AG09309 (cell line): ENCODE measurements at regions not wholly inside any gene's neighbourhood (a gene's known extent, or its start where the extent isn't known, plus 50 kb on each side); places are given as distances from the start of the nearest gene placed in this dataset.

Source experiments
- DNase-seq: peaks from one replicate; pipeline ENCODE4 v3.0.0-alpha.2; 2010; ENCODE audit warnings: low read depth
- H3K4me3 ChIP-seq: 2 replicates; pipeline ENCODE4 v1.5.1; 2011; ENCODE audit warnings: mild to moderate bottlenecking, low read depth, low read length, moderate library complexity; ENCODE audit not compliant: control insufficient read depth
- TF ChIP-seq, protein P1 (sequence below): IDR thresholded peaks from 2 replicates; pipeline ENCODE4 v1.5.1; 2011; ENCODE audit warnings: mild to moderate bottlenecking, low read depth, low read length, inconsistent platforms; ENCODE audit not compliant: insufficient read depth, control insufficient read depth; ENCODE audit errors: missing control alignments

DNA sequence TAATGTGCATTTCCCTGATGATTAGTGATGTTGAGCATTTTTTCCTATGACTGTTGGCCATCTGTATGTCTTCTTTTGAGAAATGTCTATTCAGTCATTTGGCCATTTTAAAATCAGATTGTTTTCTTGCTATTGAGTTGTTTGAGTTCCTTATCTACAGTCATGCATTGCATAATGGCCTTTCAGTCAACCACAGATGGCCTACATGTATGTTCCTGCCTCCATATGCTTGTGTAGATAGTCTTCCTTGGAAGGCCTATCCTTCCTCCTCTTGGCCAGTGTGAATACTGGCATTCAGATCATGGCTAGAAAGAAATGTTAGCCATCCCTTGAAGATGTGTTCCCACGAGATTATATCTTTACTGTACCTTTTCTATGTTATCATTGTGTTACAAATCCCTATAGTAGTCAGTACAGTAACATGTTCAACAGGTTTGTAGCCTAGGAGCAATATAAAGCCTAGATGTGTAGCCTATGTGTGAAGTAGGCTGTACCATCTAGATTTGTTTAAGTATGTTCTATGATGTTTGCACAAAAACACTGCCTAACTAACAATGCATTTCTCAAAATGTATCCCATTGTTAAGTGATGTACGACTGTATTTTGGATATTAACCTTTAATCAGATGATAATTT is 65.6 kb upstream of the CD302 start:
- no peak overlapping the region for H3K4me3 ChIP-seq
- DNase-seq = no peak
- TF ChIP-seq, protein P1, sequence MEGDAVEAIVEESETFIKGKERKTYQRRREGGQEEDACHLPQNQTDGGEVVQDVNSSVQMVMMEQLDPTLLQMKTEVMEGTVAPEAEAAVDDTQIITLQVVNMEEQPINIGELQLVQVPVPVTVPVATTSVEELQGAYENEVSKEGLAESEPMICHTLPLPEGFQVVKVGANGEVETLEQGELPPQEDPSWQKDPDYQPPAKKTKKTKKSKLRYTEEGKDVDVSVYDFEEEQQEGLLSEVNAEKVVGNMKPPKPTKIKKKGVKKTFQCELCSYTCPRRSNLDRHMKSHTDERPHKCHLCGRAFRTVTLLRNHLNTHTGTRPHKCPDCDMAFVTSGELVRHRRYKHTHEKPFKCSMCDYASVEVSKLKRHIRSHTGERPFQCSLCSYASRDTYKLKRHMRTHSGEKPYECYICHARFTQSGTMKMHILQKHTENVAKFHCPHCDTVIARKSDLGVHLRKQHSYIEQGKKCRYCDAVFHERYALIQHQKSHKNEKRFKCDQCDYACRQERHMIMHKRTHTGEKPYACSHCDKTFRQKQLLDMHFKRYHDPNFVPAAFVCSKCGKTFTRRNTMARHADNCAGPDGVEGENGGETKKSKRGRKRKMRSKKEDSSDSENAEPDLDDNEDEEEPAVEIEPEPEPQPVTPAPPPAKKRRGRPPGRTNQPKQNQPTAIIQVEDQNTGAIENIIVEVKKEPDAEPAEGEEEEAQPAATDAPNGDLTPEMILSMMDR = no peak

DNA sequence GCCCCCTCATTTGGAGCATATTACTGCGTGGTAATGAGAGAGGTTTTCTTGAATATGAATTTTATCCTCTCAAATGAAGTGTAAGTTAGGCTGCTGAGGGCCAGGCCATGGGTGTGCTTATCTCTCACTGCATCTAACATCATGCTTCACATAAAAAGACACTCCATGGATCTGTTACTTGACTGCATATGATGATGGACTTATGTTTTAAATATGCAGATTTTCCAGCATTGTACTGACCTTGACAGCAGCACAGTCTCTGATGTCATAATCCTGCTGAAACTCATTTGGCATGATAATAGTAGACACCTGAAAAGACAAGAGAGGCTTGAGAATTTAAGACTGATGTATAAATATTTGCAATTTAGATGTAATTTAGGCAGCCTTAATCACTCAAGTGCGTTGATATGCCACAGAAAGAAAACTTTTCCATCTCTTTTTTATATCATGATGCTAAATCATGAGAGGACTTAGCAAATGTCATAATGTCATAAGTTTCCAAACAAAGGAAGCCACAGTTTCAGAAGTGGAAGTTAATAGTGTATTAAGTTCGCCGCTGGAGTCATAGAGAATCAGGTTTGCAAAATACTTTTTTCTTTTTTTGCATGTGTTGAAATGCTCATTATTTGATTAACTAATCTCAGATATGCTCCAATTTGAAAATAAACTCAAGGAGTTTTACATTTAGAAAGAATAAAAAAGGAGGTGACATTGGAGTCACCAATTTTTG is 62.7 kb upstream of the CD302 start:
- H3K4me3 ChIP-seq = no peak overlapping the region
- DNase-seq = no peak
- TF ChIP-seq, protein P1 = no peak

DNA sequence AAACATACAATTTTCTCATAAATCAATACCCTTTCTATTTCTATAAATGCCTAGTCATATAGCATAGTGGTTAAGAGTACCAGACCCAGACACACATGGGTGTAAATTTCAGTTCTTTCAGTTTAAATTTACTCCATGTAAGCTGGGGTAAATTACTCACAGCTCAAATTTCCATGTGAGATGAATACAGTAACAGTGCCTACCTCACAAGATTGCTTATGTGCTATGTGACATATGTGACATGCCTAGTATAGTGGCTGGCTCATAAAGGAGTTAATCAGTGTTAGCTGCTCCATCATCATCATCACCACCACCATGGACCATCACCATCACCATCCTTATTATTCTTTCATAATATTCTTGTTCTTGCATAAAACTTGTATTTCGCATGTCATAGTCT is 61.6 kb upstream of the CD302 start:
- no peak overlapping the region for H3K4me3 ChIP-seq
- DNase-seq = no peak
- TF ChIP-seq, protein P1 = no peak

DNA sequence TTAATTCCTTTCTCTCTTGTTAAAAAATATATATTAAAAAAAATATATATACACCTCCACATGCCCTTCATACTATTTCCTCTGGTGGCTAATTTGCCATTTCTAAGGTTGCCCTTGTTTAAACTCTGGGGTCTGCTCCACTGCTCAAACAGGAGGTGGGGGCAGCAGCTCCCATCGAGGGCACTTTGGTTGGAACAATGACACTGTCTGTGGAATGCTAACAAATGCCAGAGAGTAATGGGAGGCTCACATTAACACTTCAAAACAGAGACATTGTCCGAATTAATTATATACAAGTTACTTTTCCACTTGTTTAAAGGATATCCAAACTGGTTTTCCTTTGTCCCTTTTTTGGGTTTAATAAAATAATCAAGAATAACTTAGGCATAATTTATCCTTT is 58.8 kb upstream of the CD302 start:
- no peak overlapping the region for H3K4me3 ChIP-seq
- TF ChIP-seq, protein P1 = no peak
- DNase-seq = no peak

DNA sequence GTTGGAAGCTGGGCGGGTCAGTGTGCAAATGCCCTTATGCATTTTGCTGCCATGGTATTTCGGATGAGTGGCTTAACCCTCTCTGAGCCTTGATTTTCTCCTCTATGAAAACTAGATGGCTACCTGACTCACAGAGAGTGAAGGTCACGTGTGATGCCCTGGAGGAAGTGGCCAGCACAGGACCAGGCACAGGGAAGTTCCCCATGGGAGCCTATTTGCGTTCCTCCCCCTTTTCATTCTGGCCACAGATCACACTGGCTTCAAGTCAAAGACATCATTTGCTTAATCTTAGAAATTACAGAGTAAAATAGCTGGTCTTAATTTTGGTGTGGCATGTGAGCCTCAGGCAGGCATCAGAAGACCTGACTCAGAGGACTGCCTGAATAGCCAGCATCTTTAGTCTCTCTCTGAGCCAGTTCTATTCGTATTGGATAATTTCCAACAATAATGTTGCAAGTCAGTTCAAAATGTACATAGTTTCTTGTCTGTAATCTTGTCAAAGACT is 57.6 kb upstream of the CD302 start:
- TF ChIP-seq, protein P1 = no peak
- no peak for DNase-seq
- no peak overlapping the region for H3K4me3 ChIP-seq

GRCh38 chr2:159855143-159855542 is 57.1 kb upstream of the CD302 start:
- TF ChIP-seq, protein P1 = no peak
- no peak for DNase-seq

More at GRCh38 chr2:159855143-159855542, 57.1 kb upstream of the CD302 start:
- H3K4me3 ChIP-seq = no peak overlapping the region
